Peyer's patch (tissue), 4 donors: ENCODE measurements at regions not wholly inside any gene's neighbourhood (a gene's known extent, or its start where the extent isn't known, plus 50 kb on each side); places are given as distances from the start of the nearest gene placed in this dataset.

Source experiments
- POLR2A ChIP-seq, 2 donors: fragments of 450-650 bp; IDR thresholded peaks; one replicate each; pipeline ENCODE4 v1.5.1; 2017; ENCODE audit warnings: antibody characterized with exemption in 2 of 2, mild to moderate bottlenecking in 2 of 2, moderate library complexity in 2 of 2
- TF ChIP-seq, protein P1 (sequence below), 6 experiments: fragments of 450-650 bp in 4 of 6; fragments of 200-600 bp in 2 of 6; sonication (generic) in 1 of 6; IDR thresholded peaks; one replicate each; pipeline ENCODE4 v1.5.1; 2017 to 2019; ENCODE audit warnings: antibody characterized with exemption in 6 of 6, mild to moderate bottlenecking in 3 of 6, moderate library complexity in 1 of 6

DNA sequence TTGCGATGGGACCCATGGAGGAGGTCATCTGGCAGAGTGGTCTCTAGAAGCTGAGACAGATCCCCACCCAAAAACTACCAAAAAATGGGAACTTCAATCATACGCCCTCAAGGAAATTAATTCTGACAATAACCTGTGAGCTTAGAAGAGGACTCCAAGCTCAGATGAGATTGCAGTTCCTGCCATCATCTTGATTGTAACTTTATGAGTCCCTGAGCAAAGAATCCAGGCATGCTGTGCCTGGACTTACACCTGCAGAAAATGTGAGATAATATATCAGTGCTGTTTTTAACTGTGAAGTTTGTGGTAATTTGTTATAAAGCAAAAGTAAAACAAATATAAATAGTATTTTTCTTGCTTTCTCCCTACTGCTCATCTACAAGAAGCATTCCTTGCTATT lies 299.6 kb upstream of the MBL2 start:
- TF ChIP-seq POLR2A (IDR thresholded peaks at IDR 0.05), result no peak
- TF ChIP-seq, protein P1, sequence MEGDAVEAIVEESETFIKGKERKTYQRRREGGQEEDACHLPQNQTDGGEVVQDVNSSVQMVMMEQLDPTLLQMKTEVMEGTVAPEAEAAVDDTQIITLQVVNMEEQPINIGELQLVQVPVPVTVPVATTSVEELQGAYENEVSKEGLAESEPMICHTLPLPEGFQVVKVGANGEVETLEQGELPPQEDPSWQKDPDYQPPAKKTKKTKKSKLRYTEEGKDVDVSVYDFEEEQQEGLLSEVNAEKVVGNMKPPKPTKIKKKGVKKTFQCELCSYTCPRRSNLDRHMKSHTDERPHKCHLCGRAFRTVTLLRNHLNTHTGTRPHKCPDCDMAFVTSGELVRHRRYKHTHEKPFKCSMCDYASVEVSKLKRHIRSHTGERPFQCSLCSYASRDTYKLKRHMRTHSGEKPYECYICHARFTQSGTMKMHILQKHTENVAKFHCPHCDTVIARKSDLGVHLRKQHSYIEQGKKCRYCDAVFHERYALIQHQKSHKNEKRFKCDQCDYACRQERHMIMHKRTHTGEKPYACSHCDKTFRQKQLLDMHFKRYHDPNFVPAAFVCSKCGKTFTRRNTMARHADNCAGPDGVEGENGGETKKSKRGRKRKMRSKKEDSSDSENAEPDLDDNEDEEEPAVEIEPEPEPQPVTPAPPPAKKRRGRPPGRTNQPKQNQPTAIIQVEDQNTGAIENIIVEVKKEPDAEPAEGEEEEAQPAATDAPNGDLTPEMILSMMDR (IDR thresholded peaks at IDR 0.05), result no peak
